Spinal cord (tissue), 9 donors: ENCODE measurements at regions not wholly inside any gene's neighbourhood (a gene's known extent, or its start where the extent isn't known, plus 50 kb on each side); places are given as distances from the start of the nearest gene placed in this dataset.

Source experiments
- DNase-seq, 6 donors: peaks; one replicate each; pipeline versions ENCODE4 v3.0.0 to v3.0.0-alpha.2; 2013 to 2015; ENCODE audit warnings: low spot score in 6 of 6, low read depth in 4 of 6
- H3K27ac ChIP-seq: one replicate; pipeline ENCODE4 v1.5.1; 2013; ENCODE audit warnings: low read depth, low read length, control low read depth
- H3K27me3 ChIP-seq: one replicate; pipeline ENCODE4 v1.6.1; 2013; ENCODE audit warnings: low read length; ENCODE audit not compliant: control insufficient read depth, insufficient read depth
- H3K36me3 ChIP-seq: one replicate; pipeline ENCODE4 v1.6.1; 2013; ENCODE audit warnings: low read length; ENCODE audit not compliant: control insufficient read depth, insufficient read depth
- H3K4me1 ChIP-seq: one replicate; pipeline ENCODE4 v1.6.1; 2013; ENCODE audit warnings: low read length; ENCODE audit not compliant: control insufficient read depth, insufficient read depth
- H3K4me3 ChIP-seq: one replicate; pipeline ENCODE4 v1.5.1; 2013; ENCODE audit warnings: low read depth, low read length, control low read depth
- H3K9me3 ChIP-seq: one replicate; pipeline ENCODE4 v1.6.1; 2013; ENCODE audit warnings: low read length; ENCODE audit not compliant: control insufficient read depth, insufficient read depth
- WGBS: methylation state at CpG from one replicate; pipeline ENCODE4 v1.1.5; 2013; ENCODE audit warnings: missing lambda C conversion rate; ENCODE audit not compliant: insufficient coverage; 5-methylcytosine and 5-hydroxymethylcytosine counted together
- donor health status: healthy.

- H3K9me3 ChIP-seq, result no peaks in the 10 kb centered on the region
- H3K27me3 ChIP-seq, result no peaks in the 10 kb centered on the region
- WGBS, result no CpG with 5 or more reads among the region's 1 CpG
- no peaks in the 10 kb centered on the region for H3K4me1 ChIP-seq
- H3K4me3 ChIP-seq, result no peak overlapping the region
- H3K36me3 ChIP-seq, result no peaks in the 10 kb centered on the region
- no peak overlapping the region for H3K27ac ChIP-seq
- peak in 2 of 6 donors; percentile 19 to 58 for DNase-seq
Observed at GRCh38 chr11:39462506-39462905, 1996.9 kb downstream of the LRRC4C start.

GRCh38 chr11:39461066-39461465, 1998.4 kb downstream of the LRRC4C start:
- no CpG with 5 or more reads among the region's 1 CpG for WGBS
- Histone ChIP-seq H3K9me3 (no peaks in the 10 kb centered on the region), H3K4me1 (no peaks in the 10 kb centered on the region), H3K36me3 (no peaks in the 10 kb centered on the region), H3K27ac (no peak overlapping the region), H3K27me3 (no peaks in the 10 kb centered on the region), H3K4me3 (no peak overlapping the region)
- DNase-seq, result peak in 5 of 6 donors; percentile 19 to 57 (median 26)

GRCh38 chr11:39459606-39460005, 1999.8 kb downstream of the LRRC4C start:
- no peaks in the 10 kb centered on the region for H3K9me3 ChIP-seq
- H3K27me3 ChIP-seq, result no peaks in the 10 kb centered on the region
- H3K4me3 ChIP-seq, result no peak overlapping the region
- no peaks in the 10 kb centered on the region for H3K36me3 ChIP-seq
- 100% methylated on average over 3 of the region's 6 CpGs for WGBS
- no peaks in the 10 kb centered on the region for H3K4me1 ChIP-seq
- no peak overlapping the region for H3K27ac ChIP-seq
- peak in 1 of 6 donors; percentile 13 for DNase-seq

DNA sequence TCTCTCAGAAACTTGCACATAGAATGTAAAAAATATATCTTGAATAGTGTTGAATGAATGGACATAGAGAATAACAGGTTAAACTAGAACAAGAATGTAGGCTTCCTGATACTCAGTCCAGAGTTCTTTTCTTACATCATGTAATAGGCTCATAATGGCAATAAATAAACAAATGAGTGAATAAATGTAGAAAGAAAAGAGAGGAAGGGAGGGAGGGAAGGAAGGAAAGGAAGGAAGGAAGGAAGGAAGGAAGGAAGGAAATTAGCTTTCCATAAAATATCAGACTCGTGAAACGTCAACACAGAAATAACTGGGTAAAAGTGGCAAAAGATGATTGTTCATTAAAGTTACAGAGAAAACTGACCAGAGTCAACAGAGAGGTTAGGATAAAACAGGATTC, 2001.0 kb downstream of the LRRC4C start:
- no peak overlapping the region for H3K27ac ChIP-seq
- no peak overlapping the region for H3K4me3 ChIP-seq
- WGBS, result no CpG with 5 or more reads among the region's 2 CpGs

DNA sequence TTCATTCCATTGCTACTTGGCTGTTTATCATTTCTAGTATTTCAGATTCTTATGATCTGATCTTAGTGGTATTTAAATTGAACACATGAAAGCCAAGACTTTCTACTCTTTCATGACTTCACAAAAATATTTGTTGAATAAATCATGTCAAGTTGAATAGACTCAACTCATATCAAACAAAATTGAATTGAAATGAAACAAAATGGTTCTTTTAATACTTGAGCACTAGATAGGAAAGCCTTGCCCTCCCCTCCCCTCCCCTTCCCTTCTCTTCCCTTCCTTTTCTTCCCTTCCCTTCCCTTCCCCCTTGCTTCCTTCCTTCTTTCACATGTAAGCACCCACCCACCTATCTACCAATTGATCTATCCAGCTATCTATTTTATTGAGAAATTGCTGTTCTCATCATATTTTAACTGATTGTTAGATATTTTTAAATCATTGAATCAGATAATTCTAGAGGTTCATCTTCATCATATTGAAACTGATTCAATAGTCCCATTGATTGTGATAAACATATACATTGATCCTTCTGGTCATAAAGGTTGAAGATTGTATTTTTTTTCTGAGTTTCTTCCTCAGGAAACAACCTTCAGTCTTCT, 2015.9 kb downstream of the LRRC4C start:
- DNase-seq, result no peak
- Histone ChIP-seq H3K27ac (no peak overlapping the region), H3K4me3 (no peak overlapping the region), H3K9me3 (no peaks in the 10 kb centered on the region), H3K27me3 (no peaks in the 10 kb centered on the region), H3K4me1 (no peaks in the 10 kb centered on the region), H3K36me3 (no peaks in the 10 kb centered on the region)

More for the DNA sequence above, 2001.0 kb downstream of the LRRC4C start:
- DNase-seq, result no peak
- no peaks in the 10 kb centered on the region for H3K4me1 ChIP-seq
- H3K9me3 ChIP-seq, result no peaks in the 10 kb centered on the region
- H3K27me3 ChIP-seq, result no peaks in the 10 kb centered on the region
- no peaks in the 10 kb centered on the region for H3K36me3 ChIP-seq

GRCh38 chr11:39442177-39442576, 2017.3 kb downstream of the LRRC4C start:
- Histone ChIP-seq H3K4me3 (no peak overlapping the region), H3K27ac (no peak overlapping the region), H3K4me1 (no peaks in the 10 kb centered on the region), H3K36me3 (no peaks in the 10 kb centered on the region), H3K27me3 (no peaks in the 10 kb centered on the region), H3K9me3 (no peaks in the 10 kb centered on the region)
- DNase-seq, result no peak
- WGBS, result 94% methylated on average over 19 of the region's 20 CpGs

- DNase-seq, result no peak
- 100% methylated on average over 1 of the region's 3 CpGs for WGBS
- no peaks in the 10 kb centered on the region for H3K27me3 ChIP-seq
Observed at GRCh38 chr11:39435641-39436040, 2023.8 kb downstream of the LRRC4C start.

DNA sequence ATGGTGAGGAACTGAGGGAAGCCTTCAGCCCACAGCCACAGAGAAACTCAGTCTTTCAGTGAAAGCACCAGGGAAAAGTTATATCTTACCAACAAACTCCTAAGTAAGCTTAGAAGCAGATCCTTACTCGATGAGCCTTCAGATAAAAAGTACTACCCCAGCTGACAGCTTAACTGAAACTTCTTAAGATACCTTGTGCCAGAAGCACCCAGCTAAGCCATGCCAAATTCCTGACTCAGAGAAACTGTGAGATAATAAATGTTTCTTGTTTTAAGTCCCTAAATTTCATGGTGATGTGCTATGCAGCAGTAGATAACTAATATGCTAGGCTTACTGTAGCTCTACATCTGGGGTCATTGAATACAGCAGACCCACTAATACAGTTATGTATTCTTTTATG, 2025.0 kb downstream of the LRRC4C start:
- Histone ChIP-seq H3K4me3 (no peak overlapping the region), H3K4me1 (no peaks in the 10 kb centered on the region), H3K27ac (no peak overlapping the region), H3K27me3 (no peaks in the 10 kb centered on the region), H3K9me3 (no peaks in the 10 kb centered on the region), H3K36me3 (no peaks in the 10 kb centered on the region)
- DNase-seq, result no peak
- 60% methylated on average over 1 of the region's 1 CpG for WGBS

More at GRCh38 chr11:39435641-39436040, 2023.8 kb downstream of the LRRC4C start:
- H3K36me3 ChIP-seq, result no peaks in the 10 kb centered on the region
- no peak overlapping the region for H3K4me3 ChIP-seq
- H3K27ac ChIP-seq, result no peak overlapping the region
- no peaks in the 10 kb centered on the region for H3K9me3 ChIP-seq
- no peaks in the 10 kb centered on the region for H3K4me1 ChIP-seq

- Histone ChIP-seq H3K9me3 (no peaks in the 10 kb centered on the region), H3K27ac (no peak overlapping the region)
- DNase-seq, result peak in 1 of 6 donors; percentile 25
Observed at GRCh38 chr11:39432929-39433328, 2026.5 kb downstream of the LRRC4C start.

DNA sequence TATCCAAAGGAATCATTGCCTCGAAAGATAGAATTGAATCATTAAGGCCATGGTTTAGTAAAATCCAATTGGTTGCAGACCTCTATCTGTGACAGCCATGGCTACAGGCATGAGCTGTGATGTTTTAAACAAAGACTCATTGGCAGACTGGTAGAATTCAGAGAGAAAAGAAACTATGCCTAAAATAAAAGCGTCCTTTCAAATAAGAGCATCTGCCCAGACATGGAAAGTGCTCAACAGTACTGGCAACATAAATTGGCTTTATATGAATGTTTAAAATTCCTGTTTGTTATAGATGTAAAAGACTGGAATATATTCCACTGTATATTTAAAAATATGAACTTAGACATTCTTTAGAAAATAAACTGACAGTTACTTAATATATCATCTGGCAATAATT, 2034.2 kb downstream of the LRRC4C start:
- H3K4me3 ChIP-seq, result no peak overlapping the region
- H3K27me3 ChIP-seq, result no peaks in the 10 kb centered on the region
- no peaks in the 10 kb centered on the region for H3K9me3 ChIP-seq
- H3K27ac ChIP-seq, result no peak overlapping the region
- H3K4me1 ChIP-seq, result no peaks in the 10 kb centered on the region
- WGBS, result no CpG with 5 or more reads among the region's 2 CpGs
- no peaks in the 10 kb centered on the region for H3K36me3 ChIP-seq
- DNase-seq, result peak in 1 of 6 donors; percentile 72

More at GRCh38 chr11:39432929-39433328, 2026.5 kb downstream of the LRRC4C start:
- H3K4me1 ChIP-seq, result no peaks in the 10 kb centered on the region
- no peaks in the 10 kb centered on the region for H3K27me3 ChIP-seq
- H3K4me3 ChIP-seq, result no peak overlapping the region
- no peaks in the 10 kb centered on the region for H3K36me3 ChIP-seq
- WGBS, result no CpG with 5 or more reads among the region's 1 CpG
